ENCODE measurements at regions not wholly inside any gene's neighbourhood (a gene's known extent, or its start where the extent isn't known, plus 50 kb on each side); places are given as distances from the start of the nearest gene placed in this dataset.

- H3F3A ChIP-seq (replicated peaks; ENCODE audit: low read depth) = no peaks in the 10 kb centered on the region
- H3K4me2 ChIP-seq = no peak overlapping the region
- no peak overlapping the region for H2AFZ ChIP-seq
- H3K4me3 ChIP-seq = no peak overlapping the region
- Mint-ChIP-seq H3K36me3 (ENCODE audit: low read depth) (no peaks in the 10 kb centered on the region), H3K4me1 (no peaks in the 10 kb centered on the region), H3K27ac (no peak overlapping the region), H3K27me3 (ENCODE audit: insufficient read depth, low read depth, poor library complexity) (peaks cover 1% of the 10 kb centered on the region), H3K9me3 (no peaks in the 10 kb centered on the region), H3K4me3 (no peak overlapping the region)
- H3K36me3 ChIP-seq (ENCODE audit: insufficient read depth) = no peaks in the 10 kb centered on the region
- ATAC-seq (no peak), DNase-seq (ENCODE audit: low spot score) (no peak)
- no peaks in the 10 kb centered on the region for H3K79me2 ChIP-seq (replicated peaks; ENCODE audit: insufficient read depth)
- TF ChIP-seq POLR2AphosphoS5 (IDR thresholded peaks at IDR 0.05; ENCODE audit: low read depth) (no peak), ZNF114 (CRISPR knock-in tag; IDR thresholded peaks at IDR 0.05) (no peak), JUNB (IDR thresholded peaks at IDR 0.05; ENCODE audit: unreplicated experiment) (no peak), ZNF462 (CRISPR knock-in tag; IDR thresholded peaks at IDR 0.05) (no peak), EZH2phosphoT487 (IDR thresholded peaks at IDR 0.05; ENCODE audit: unreplicated experiment) (no peak), EZH2 (IDR thresholded peaks at IDR 0.05; ENCODE audit: low read depth, unreplicated experiment) (no peak), STAT1 (IDR thresholded peaks at IDR 0.05; ENCODE audit: unreplicated experiment) (no peak), CREB1 (CRISPR knock-in tag; IDR thresholded peaks at IDR 0.05; ENCODE audit: low read depth) (no peak), NANOG (IDR thresholded peaks at IDR 0.05; ENCODE audit: borderline replicate concordance) (no peak), ZNF331 (CRISPR knock-in tag; IDR thresholded peaks at IDR 0.05; ENCODE audit: low read depth) (no peak)
- TF ChIP-seq, protein P1, sequence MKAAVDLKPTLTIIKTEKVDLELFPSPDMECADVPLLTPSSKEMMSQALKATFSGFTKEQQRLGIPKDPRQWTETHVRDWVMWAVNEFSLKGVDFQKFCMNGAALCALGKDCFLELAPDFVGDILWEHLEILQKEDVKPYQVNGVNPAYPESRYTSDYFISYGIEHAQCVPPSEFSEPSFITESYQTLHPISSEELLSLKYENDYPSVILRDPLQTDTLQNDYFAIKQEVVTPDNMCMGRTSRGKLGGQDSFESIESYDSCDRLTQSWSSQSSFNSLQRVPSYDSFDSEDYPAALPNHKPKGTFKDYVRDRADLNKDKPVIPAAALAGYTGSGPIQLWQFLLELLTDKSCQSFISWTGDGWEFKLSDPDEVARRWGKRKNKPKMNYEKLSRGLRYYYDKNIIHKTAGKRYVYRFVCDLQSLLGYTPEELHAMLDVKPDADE (IDR thresholded peaks at IDR 0.05) = no peak
- TF ChIP-seq, protein P2, sequence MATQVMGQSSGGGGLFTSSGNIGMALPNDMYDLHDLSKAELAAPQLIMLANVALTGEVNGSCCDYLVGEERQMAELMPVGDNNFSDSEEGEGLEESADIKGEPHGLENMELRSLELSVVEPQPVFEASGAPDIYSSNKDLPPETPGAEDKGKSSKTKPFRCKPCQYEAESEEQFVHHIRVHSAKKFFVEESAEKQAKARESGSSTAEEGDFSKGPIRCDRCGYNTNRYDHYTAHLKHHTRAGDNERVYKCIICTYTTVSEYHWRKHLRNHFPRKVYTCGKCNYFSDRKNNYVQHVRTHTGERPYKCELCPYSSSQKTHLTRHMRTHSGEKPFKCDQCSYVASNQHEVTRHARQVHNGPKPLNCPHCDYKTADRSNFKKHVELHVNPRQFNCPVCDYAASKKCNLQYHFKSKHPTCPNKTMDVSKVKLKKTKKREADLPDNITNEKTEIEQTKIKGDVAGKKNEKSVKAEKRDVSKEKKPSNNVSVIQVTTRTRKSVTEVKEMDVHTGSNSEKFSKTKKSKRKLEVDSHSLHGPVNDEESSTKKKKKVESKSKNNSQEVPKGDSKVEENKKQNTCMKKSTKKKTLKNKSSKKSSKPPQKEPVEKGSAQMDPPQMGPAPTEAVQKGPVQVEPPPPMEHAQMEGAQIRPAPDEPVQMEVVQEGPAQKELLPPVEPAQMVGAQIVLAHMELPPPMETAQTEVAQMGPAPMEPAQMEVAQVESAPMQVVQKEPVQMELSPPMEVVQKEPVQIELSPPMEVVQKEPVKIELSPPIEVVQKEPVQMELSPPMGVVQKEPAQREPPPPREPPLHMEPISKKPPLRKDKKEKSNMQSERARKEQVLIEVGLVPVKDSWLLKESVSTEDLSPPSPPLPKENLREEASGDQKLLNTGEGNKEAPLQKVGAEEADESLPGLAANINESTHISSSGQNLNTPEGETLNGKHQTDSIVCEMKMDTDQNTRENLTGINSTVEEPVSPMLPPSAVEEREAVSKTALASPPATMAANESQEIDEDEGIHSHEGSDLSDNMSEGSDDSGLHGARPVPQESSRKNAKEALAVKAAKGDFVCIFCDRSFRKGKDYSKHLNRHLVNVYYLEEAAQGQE (IDR thresholded peaks at IDR 0.05; ENCODE audit: unreplicated experiment) = no peak
- TF ChIP-seq, protein P3, sequence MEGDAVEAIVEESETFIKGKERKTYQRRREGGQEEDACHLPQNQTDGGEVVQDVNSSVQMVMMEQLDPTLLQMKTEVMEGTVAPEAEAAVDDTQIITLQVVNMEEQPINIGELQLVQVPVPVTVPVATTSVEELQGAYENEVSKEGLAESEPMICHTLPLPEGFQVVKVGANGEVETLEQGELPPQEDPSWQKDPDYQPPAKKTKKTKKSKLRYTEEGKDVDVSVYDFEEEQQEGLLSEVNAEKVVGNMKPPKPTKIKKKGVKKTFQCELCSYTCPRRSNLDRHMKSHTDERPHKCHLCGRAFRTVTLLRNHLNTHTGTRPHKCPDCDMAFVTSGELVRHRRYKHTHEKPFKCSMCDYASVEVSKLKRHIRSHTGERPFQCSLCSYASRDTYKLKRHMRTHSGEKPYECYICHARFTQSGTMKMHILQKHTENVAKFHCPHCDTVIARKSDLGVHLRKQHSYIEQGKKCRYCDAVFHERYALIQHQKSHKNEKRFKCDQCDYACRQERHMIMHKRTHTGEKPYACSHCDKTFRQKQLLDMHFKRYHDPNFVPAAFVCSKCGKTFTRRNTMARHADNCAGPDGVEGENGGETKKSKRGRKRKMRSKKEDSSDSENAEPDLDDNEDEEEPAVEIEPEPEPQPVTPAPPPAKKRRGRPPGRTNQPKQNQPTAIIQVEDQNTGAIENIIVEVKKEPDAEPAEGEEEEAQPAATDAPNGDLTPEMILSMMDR (conservative IDR thresholded peaks at IDR 0.05; ENCODE audit: low read depth in 2 of 2) = no peak
- no peaks in the 10 kb centered on the region for H3K9me2 ChIP-seq (ENCODE audit: insufficient read depth)
- H3K27me3 ChIP-seq (ENCODE audit: insufficient read depth) = no peaks in the 10 kb centered on the region
- H3K4me1 ChIP-seq (ENCODE audit: insufficient read depth) = no peaks in the 10 kb centered on the region
- no peak overlapping the region for H3K27ac ChIP-seq (ENCODE audit: low read depth)
- no peaks in the 10 kb centered on the region for H4K20me1 ChIP-seq (replicated peaks; ENCODE audit: insufficient read depth)
These were observed 1222.2 kb upstream of the SPRY2 start for GRCh38 chr13:81563091-81563490.
